ENCODE measurements at regions not wholly inside any gene's neighbourhood (a gene's known extent, or its start where the extent isn't known, plus 50 kb on each side); places are given as distances from the start of the nearest gene placed in this dataset.

DNA sequence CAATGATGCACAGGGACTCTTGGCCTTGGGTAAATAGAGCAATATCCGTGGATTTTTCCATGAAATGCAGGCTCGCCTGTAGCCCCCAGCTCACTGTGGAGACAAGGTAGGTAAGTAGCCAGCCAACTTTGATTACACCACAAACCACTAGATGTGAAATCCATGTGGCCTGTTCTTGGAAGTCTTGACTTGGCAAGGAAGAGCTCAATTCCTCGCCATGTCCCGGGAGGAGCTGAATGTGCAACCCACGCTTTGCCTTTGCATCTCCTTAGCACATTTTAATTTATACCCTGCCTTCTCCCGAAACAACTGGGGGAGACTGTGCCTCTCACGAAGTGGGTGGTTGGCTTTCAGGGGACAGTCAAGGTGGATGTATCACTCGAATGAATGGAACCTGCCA lies 347.7 kb upstream of the MKI67 start:
- TF ChIP-seq, protein P1, sequence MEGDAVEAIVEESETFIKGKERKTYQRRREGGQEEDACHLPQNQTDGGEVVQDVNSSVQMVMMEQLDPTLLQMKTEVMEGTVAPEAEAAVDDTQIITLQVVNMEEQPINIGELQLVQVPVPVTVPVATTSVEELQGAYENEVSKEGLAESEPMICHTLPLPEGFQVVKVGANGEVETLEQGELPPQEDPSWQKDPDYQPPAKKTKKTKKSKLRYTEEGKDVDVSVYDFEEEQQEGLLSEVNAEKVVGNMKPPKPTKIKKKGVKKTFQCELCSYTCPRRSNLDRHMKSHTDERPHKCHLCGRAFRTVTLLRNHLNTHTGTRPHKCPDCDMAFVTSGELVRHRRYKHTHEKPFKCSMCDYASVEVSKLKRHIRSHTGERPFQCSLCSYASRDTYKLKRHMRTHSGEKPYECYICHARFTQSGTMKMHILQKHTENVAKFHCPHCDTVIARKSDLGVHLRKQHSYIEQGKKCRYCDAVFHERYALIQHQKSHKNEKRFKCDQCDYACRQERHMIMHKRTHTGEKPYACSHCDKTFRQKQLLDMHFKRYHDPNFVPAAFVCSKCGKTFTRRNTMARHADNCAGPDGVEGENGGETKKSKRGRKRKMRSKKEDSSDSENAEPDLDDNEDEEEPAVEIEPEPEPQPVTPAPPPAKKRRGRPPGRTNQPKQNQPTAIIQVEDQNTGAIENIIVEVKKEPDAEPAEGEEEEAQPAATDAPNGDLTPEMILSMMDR (IDR thresholded peaks at IDR 0.05; ENCODE audit: extremely low read depth, insufficient read depth, missing control alignments) = no peak
- DNase-seq (ENCODE audit: low spot score) = no peak
- in situ Hi-C loops (cut with MboI; ENCODE audit: low pct_unique_long_range_greater_than_20kb, low sequenced_read_pairs, unreplicated experiment) = no loop called here

DNA sequence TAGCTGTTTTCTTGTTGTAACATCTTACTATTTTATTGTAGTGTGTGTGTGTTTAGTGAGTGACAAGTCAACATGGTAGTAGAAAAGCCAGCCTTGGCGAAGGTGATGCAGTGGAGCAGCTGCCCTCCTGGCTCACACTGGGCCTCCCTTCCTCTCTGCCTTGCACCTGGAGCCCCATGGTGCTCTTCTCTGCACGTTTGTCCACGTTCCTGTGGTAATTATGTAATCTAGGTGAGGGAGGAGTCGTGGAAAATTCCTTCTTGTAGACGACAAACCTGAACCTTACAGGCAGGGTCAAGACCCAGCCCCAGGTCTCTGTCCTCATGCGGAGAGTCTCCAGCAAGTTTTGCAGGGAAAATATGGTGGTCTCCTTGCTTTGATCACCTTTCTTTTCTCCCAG lies 348.3 kb upstream of the MKI67 start:
- TF ChIP-seq, protein P1 (IDR thresholded peaks at IDR 0.05; ENCODE audit: extremely low read depth, insufficient read depth, missing control alignments) = no peak
- no peak for DNase-seq (ENCODE audit: low spot score)
- in situ Hi-C loops (cut with MboI; ENCODE audit: low pct_unique_long_range_greater_than_20kb, low sequenced_read_pairs, unreplicated experiment) = no loop called here

DNA sequence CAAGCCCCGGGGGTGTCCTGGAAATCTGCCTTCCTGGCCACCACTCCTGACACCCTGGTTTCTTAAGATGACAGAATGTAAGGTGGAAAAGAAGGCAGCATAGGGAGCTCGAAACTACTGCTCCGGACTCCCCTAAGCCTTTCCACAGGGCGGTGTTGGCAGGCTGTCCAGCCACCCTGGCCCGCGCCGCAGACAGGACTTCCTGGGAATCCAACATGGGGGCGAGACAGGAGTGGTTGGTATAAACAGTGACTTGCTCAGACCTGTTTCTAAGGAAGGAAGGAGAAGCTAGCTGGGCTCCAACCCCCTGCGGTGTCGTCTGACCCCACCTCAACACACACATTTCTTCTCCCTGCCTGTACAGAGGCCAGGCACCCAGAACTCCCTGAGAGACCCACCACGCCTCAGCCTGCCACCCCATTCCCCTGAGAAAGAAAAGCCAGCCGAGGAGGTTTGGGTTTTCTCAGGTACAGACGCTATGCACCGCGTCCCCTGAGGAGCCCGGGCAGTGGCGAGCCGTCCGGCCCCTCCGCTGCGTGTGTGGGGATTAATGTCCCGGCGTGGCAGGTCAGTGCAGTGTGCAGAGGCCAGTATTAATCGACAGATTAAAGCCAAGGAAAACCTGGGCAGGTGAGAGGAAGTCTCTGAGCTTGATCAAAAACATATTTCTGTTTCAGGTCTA lies 349.6 kb upstream of the MKI67 start:
- in situ Hi-C loops (cut with MboI; ENCODE audit: low pct_unique_long_range_greater_than_20kb, low sequenced_read_pairs, unreplicated experiment) = no loop called here
- DNase-seq (ENCODE audit: low spot score) = no peak
- TF ChIP-seq, protein P1 (IDR thresholded peaks at IDR 0.05; ENCODE audit: extremely low read depth, insufficient read depth, missing control alignments) = no peak

DNA sequence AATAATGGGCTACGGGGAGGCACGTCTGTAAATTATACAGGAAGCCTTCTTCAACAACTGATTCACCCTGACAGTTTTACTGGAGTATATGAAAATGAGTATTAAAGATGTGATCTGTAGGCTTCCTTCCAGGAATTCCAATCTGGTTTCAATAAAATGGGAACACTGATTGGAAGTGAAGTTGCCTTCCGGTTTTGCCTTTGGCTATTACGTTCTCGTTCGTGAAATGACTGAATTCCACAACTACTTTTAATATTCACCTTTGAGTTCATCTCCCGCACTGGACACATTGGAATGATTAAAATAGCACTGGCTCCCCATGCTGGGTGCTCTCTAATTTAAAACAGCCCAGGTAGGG lies 350.1 kb upstream of the MKI67 start:
- no peak for DNase-seq (ENCODE audit: low spot score)
- in situ Hi-C loops (cut with MboI; ENCODE audit: low pct_unique_long_range_greater_than_20kb, low sequenced_read_pairs, unreplicated experiment) = no loop called here
- TF ChIP-seq, protein P1 (IDR thresholded peaks at IDR 0.05; ENCODE audit: extremely low read depth, insufficient read depth, missing control alignments) = no peak

DNA sequence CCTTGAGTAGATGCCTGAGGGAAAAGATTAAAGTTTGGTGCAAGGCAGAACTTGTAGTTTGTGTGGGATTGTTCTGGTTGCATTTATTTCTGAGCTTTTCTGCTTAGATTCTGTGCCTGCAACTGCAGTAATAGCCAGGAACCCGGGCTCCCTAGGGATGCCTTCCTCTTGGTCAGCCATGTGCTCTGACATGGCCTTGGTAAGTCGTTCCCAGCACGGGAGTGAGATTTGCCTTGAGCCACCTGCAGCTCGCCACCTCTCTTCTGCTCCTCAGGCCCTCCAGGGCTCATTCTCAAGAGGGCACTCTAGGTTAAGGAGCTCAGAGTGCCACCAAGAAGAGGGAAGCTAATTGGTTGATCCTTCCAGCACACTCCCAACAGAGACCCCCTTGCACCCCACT lies 350.6 kb upstream of the MKI67 start:
- in situ Hi-C loops (cut with MboI; ENCODE audit: low pct_unique_long_range_greater_than_20kb, low sequenced_read_pairs, unreplicated experiment) = no loop called here
- DNase-seq (ENCODE audit: low spot score) = no peak

DNA sequence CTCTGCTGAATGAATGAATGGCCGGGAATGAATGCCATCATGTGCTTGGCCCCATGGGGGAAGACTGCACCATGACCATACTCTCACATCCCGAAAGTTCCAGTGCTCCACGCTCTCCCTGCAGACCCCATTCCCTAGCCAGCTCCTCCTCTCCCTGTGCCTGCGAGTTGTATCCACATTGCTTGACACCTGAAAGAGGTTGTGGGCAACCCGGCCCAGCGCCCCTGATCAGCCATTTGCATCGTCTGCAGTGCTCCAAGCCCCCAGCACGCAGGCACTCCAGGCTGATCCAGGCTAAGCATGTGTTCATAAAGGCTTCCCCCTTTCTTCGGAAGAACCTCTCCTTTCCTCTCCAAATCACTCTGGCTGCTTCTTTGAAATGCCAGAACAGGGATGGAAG lies 354.4 kb upstream of the MKI67 start:
- no peak for DNase-seq (ENCODE audit: low spot score)
- in situ Hi-C loops (cut with MboI; ENCODE audit: low pct_unique_long_range_greater_than_20kb, low sequenced_read_pairs, unreplicated experiment) = no loop called here
- TF ChIP-seq, protein P1 (IDR thresholded peaks at IDR 0.05; ENCODE audit: extremely low read depth, insufficient read depth, missing control alignments) = no peak

More for the DNA sequence above, 350.6 kb upstream of the MKI67 start:
- TF ChIP-seq, protein P1 (IDR thresholded peaks at IDR 0.05; ENCODE audit: extremely low read depth, insufficient read depth, missing control alignments) = no peak
